Suppressor macrophage (primary cell): ENCODE measurements at regions not wholly inside any gene's neighbourhood (a gene's known extent, or its start where the extent isn't known, plus 50 kb on each side); places are given as distances from the start of the nearest gene placed in this dataset.

Experiments used
- DNase-seq, 4 experiments: peaks; one replicate each; pipeline ENCODE4 v3.0.0-alpha.2; 2020 to 2022

- no peak for DNase-seq
Observed at GRCh38 chr20:19929012-19929360, 88.2 kb upstream of the NAA20 start.

- DNase-seq, result no peak
Observed at GRCh38 chr20:19929481-19930145, 87.5 kb upstream of the NAA20 start.

DNA sequence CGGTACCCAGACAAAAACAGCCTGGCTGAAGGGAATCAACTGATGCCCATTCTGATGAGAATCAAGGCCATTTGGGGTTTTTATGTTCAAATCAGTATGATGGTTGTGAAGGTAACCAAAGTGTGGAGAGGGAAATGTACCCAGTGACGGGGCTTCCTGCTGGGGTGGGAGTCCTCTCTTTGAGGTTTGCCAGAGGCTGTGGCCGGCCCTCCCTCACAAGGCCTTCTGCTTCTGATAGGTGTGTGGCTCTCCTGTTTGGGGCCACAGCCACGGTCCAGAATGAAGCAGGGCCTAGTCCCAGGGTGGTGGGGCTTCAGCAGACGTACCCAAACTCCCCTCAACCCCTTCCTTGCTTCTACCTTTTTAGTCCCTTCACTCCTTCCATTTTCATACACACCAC is 86.7 kb upstream of the NAA20 start:
- no peak for DNase-seq

DNA sequence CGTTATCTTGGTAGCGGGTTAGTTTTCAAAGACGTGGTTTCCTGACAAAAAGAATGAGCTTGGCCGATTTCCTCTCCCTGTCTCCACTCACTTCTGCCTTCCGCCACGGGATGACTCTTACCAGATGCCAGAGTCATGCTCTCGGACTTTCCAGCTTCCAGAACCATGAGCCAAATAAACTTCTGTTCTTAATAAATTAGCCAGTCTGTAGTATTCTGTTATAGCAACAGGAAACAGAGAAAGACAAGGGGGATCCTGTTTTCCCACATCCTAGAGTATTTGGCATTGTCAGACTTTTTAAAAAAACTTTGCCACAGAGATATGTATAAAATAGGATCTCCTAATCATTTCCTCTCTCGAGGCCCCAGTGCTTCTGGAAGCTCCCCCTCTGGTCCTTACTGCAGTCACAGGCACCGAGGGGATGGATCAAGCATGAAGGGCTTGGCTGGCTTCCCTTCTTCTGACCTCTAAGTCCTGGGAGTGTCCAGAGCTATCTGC is 84.9 kb upstream of the NAA20 start:
- DNase-seq, result peak; percentile 62 to 80 (median 76)

- peak; percentile 91 to 97 (median 94) for DNase-seq
Observed at GRCh38 chr20:19934792-19935491, 82.2 kb upstream of the NAA20 start.

DNA sequence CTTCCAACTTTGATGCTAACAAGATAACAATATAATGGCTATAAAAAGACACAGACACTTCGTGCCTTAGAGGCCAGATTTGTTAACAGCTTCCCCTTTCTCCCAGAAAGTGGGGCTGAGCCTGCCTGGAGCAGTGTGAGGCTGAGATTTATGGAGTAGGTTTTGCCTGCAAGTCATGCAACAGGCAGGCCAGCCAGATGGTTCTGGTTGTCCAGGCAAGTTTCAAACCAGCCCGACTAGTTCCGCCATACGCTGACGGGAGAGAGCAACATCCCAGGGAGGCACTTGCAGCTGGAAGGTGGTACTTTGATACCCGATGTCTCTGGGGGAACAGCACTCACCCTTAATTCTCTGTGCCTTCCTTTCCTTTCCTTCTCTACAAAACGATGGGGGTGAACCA is 81.3 kb upstream of the NAA20 start:
- DNase-seq, result peak in 3 of 4 experiments; percentile 64 to 67 (median 65)

DNA sequence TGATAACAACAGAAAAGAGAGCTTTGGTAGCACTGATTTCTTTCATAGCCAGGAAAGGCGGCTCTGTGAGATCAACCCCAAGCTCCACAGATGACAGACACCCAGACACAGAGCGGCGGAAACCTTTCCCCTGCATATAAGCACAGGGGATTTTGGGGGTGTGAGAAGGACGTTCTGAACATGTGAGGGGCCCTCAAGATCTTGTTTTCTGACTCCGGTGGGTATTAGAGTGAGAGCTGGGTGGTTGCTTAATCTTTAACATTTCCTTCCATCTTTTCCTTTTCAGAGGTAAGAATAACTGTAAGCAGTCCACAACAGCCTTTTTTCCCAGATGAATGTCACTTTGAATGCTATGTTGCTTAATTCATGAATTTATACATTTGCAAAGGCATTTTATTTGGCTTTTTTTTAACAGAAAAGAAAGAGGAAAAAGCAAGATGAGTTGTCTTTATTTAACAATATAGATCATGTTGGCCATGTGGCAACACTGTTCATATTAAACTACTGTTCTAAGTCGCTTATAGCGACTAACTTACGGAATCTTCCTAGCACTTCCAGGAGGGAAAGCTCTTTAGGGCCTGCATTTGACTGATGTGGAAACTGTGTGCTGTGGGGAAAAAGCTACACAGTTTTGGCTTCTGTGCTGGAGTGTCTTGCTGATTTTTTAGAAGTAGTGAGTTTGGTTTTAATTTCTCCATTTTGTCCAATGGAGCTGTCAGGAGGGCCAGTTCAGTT is 80.5 kb upstream of the NAA20 start:
- DNase-seq, result peak in 1 of 4 experiments; percentile 30

DNA sequence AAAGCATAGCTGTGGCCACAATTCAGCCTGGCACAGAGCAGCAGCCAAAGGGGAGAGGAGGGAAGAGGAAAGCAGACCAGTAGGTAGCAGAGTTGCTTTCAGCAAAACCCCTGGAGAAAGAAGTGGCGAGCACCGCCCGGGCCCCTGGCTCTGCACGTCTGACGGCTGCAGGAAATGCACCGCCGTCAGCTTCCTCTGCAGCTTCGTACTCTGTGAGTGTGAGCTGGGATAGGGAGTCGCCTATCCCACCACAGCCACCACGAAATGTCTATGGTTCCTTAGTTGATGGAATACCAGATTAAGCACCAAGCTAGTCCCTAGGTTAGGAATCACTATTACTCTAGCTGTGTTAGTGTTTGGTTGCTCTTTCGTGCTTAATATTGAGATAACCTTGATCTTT is 79.9 kb upstream of the NAA20 start:
- peak; percentile 61 to 74 (median 69) for DNase-seq

GRCh38 chr20:19937651-19938420 is 79.3 kb upstream of the NAA20 start:
- peak in 3 of 4 experiments; percentile 41 to 60 (median 41) for DNase-seq

DNA sequence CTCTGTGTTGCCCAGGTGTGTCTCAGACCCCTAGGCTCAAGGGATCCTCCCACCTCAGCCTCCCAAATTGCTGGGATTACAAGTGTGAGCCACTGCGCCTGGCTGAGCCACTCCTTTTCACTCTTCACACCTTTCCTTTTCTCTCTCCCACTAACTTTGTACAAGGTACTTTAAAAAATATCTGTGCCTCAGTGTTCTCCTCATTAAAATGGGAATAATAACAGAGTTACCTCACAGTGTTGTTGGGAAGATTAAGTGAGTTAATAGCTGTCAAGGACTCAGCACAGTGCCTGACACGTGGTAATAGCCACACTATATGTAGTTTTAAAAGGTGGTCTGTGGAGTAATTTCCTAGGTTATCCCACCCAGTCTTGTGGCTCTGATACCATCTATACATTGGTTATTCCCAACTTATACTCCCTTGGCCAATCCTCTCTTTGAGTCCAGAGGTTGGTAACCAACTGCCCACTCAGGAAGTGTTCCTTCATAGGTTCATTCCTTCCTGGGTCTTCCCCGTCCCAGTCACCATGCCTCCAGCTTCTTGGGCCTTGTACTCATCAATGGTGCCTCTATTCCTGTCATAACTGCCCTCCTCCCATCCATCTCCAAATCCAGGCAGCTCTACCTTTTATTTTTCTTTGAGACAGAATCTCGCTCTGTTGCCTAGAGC is 78.6 kb upstream of the NAA20 start:
- DNase-seq, result no peak

DNA sequence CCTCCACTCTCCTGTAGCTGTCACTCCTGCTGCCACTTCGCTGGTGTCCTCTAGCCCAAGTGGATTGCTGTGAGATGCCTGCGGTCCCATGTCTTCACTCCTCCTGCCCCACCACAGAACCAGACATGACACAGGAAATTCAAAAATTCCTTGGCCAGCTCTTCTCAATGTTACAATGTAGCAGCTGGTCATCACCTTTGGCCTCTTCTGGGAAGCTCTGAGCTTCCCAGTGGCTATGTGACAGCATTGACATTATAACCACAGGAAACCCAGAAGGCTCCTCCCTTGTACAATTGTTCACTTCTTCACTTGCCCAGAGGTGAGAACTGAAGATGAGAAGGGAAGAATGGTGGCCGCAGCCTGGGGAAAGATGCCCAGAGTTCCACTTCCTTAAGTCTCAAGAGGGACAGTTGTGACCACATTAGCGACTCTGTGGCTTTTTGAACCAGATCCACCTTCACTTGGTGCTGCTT is 76.1 kb upstream of the NAA20 start:
- peak in 3 of 4 experiments; percentile 32 to 42 (median 40) for DNase-seq

GRCh38 chr20:19942611-19943010 is 74.6 kb upstream of the NAA20 start:
- no peak for DNase-seq

- peak; percentile 72 to 86 (median 81) for DNase-seq
Observed at GRCh38 chr20:19943061-19943521, 74.1 kb upstream of the NAA20 start.

- peak; percentile 28 to 62 (median 58) for DNase-seq
Observed at GRCh38 chr20:19944772-19945459, 72.2 kb upstream of the NAA20 start.

- no peak for DNase-seq
Observed at GRCh38 chr20:19945732-19946670, 71.2 kb upstream of the NAA20 start.

DNA sequence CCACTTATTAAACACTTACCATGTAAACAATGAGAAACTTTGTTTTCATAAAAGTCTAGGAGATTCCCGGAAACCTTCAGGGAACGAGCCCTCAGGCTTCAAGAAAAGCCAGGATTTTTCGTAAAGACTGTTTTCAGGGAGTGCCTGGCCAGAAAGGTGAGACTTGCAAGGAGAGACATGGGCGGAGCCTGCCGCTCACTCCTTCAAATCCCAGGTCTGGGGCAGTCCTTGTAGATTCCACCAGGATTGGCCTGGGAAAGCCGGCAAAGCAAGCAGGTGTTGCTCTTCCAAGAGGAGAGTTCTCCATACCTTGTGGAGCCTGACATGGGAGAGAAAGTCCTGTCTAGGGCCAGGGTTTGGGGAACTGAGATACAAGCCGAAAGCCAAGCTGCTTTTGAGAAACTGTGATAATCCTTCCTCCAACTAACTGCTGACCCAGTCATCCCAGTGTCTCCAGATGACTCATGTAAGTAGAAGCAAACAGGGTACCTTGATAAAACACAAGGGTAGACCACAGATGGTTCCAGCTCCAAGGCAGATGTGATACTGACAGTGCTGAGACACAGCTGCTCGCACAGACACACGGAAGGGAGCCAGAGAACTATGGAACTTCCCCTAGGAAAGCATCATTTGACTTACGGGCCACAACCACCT is 69.4 kb upstream of the NAA20 start:
- DNase-seq, result peak; percentile 45 to 69 (median 58)

DNA sequence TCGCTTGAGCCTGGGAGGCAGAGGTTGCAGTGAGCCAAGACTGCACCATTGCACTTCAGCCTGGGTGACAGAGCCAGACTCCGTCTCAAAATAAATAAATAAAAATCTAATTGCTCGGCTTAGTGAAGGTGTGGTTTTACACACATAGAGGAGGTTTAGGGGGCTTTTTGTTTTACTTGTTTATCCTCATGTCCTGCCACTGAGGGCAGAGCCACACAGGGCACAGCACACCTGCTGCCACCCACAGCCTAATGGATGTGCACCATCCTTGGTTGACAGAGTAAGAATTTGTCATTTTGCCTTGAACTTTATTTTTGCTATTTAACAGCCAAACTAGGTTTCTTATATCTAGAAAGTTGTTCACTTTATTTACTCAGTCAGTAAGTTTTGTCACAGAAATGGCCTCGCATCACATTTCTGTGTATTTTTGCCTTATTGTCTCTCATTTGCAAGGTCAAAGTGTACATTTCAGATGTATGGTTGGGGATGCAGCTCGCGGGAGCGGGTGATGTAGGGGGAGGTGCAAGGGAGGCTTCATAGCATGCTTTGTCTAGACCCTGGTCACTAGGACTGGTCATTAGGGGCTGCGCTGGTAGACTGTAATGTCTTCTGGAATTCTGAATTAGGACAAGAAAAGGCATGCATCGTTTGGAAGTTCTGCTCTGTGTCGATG is 67.8 kb upstream of the NAA20 start:
- no peak for DNase-seq

DNA sequence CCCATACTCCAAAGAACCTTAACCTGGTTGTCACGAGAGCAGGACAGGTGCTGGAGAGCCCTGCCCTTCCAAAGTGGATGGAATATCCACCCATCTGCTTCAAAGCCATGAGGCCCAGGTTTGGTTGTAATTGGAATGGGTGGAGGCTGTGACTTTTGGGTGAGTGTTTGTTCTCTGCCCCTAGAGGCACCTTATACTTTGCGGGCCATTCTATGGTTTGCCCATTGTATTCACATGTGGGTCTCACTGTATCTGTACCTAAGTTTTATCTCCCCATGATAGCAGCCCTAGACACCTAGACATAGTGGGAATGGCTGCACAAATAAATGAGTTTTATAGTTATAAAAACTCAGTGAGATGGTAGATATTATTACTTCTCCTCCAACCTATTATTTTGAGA is 67.1 kb upstream of the NAA20 start:
- DNase-seq, result no peak

- DNase-seq, result no peak
Observed at GRCh38 chr20:19952392-19952791, 64.8 kb upstream of the NAA20 start.
